ENCODE measurements at regions not wholly inside any gene's neighbourhood (a gene's known extent, or its start where the extent isn't known, plus 50 kb on each side); places are given as distances from the start of the nearest gene placed in this dataset.

DNA sequence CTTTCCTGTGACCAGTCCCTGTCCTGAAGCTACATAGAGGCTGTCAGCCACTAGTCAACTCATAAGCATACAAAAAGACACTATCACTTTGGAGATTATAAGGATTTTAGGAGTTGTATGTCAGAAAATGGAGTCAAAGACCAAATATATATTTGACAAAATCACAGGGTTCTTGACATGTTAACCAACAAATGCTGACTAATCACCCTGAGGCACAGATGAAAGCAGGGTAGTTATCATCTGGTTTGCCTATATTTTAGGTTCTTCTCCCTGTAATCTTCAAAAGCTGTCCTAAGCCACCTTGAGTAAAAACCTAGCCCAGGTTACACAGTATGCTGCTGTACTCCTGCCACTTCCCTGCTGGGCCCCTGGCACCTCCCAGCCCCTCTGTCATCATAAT is 64.7 kb upstream of the ERCC6L2 start:
- TF ChIP-seq GATA2 (IDR thresholded peaks at IDR 0.05; ENCODE audit: low read depth, low read length), result no peak
- TF ChIP-seq GATA3 (IDR thresholded peaks at IDR 0.05; ENCODE audit: low read depth, low read length), result no peak

Data from SH-SY5Y (cell line).